Liver (tissue), 8 donors: ENCODE measurements at regions not wholly inside any gene's neighbourhood (a gene's known extent, or its start where the extent isn't known, plus 50 kb on each side); places are given as distances from the start of the nearest gene placed in this dataset.

ENCODE experiments used
- DNase-seq: peaks from one replicate; pipeline ENCODE4 v3.0.0-alpha.2; 2017; ENCODE audit warnings: low spot score
- H3K27ac ChIP-seq, 2 donors: one replicate each; pipeline ENCODE4 v1.7.0; 2013; ENCODE audit warnings: inconsistent platforms in 2 of 2, low read length in 2 of 2, control low read depth in 1 of 2, low read depth in 1 of 2, mild to moderate bottlenecking in 1 of 2
- H3K27me3 ChIP-seq, 4 donors: one replicate each; pipeline versions ENCODE4 v1.6.1 to v1.7.0; 2013; ENCODE audit warnings: low read length in 3 of 4, inconsistent platforms in 1 of 4, mild to moderate bottlenecking in 1 of 4, moderate library complexity in 1 of 4; ENCODE audit not compliant: control insufficient read depth in 4 of 4, insufficient read depth in 4 of 4
- H3K36me3 ChIP-seq, 4 donors: one replicate each; pipeline versions ENCODE4 v1.6.1 to v1.7.0; 2013; ENCODE audit warnings: low read length in 3 of 4, mild to moderate bottlenecking in 3 of 4, low read depth in 1 of 4, moderate library complexity in 1 of 4; ENCODE audit not compliant: control insufficient read depth in 4 of 4, insufficient read depth in 3 of 4
- H3K4me1 ChIP-seq, 4 donors: one replicate each; pipeline versions ENCODE4 v1.6.1 to v1.7.0; 2013; ENCODE audit warnings: low read length in 3 of 4, mild to moderate bottlenecking in 3 of 4, moderate library complexity in 1 of 4; ENCODE audit not compliant: control insufficient read depth in 4 of 4, insufficient read depth in 4 of 4
- H3K4me3 ChIP-seq, 3 donors: one replicate each; pipeline versions ENCODE4 v1.6.1 to v1.7.0; 2013; ENCODE audit warnings: low read length in 3 of 3, control low read depth in 1 of 3, low read depth in 1 of 3, mild to moderate bottlenecking in 1 of 3
- H3K9ac ChIP-seq, 2 donors: one replicate each; pipeline ENCODE4 v1.7.0; 2013; ENCODE audit warnings: low read length in 2 of 2, mild to moderate bottlenecking in 2 of 2, moderate library complexity in 2 of 2, control low read depth in 1 of 2, low read depth in 1 of 2
- H3K9me3 ChIP-seq, 4 donors: one replicate each; pipeline versions ENCODE4 v1.6.1 to v1.7.0; 2013; ENCODE audit warnings: low read length in 3 of 4; ENCODE audit not compliant: control insufficient read depth in 4 of 4
- EGR1 ChIP-seq, 2 donors: IDR thresholded peaks; 2 replicates each; pipeline ENCODE4 v1.6.1; 2016 to 2018; ENCODE audit warnings: antibody characterized with exemption in 2 of 2, low read depth in 2 of 2
- FOXA2 ChIP-seq: IDR thresholded peaks from 2 replicates; pipeline ENCODE4 v1.6.1; 2016; ENCODE audit warnings: antibody characterized with exemption
- GABPA ChIP-seq, 2 donors: IDR thresholded peaks in 1 of 2; conservative IDR thresholded peaks in 1 of 2; 2 replicates each; pipeline ENCODE4 v1.6.1; 2016; ENCODE audit warnings: antibody characterized with exemption in 2 of 2, mild to moderate bottlenecking in 1 of 2, moderate library complexity in 1 of 2
- HNF4A ChIP-seq, 2 donors: conservative IDR thresholded peaks; 2 replicates each; pipeline ENCODE4 v1.6.1; 2016; ENCODE audit warnings: antibody characterized with exemption in 2 of 2, mild to moderate bottlenecking in 2 of 2
- HNF4G ChIP-seq: IDR thresholded peaks from 2 replicates; pipeline ENCODE4 v1.6.1; 2016; ENCODE audit warnings: antibody characterized with exemption
- JUND ChIP-seq, 2 donors: IDR thresholded peaks; 2 replicates each; pipeline ENCODE4 v1.6.1; 2016; ENCODE audit warnings: antibody characterized with exemption in 2 of 2
- NR2F2 ChIP-seq: IDR thresholded peaks from 2 replicates; pipeline ENCODE4 v1.6.1; 2016; ENCODE audit warnings: antibody characterized with exemption
- RAD21 ChIP-seq, 2 donors: IDR thresholded peaks; 2 replicates each; pipeline ENCODE4 v1.6.1; 2016; ENCODE audit warnings: antibody characterized with exemption in 2 of 2, mild to moderate bottlenecking in 2 of 2
- RXRA ChIP-seq, 2 donors: IDR thresholded peaks; 2 replicates each; pipeline ENCODE4 v1.6.1; 2017 to 2018; ENCODE audit warnings: antibody characterized with exemption in 2 of 2, mild to moderate bottlenecking in 1 of 2
- SP1 ChIP-seq: IDR thresholded peaks from 2 replicates; pipeline ENCODE4 v1.6.1; 2018; ENCODE audit warnings: antibody characterized with exemption, mild to moderate bottlenecking
- TAF1 ChIP-seq: conservative IDR thresholded peaks from 2 replicates; pipeline ENCODE4 v1.6.1; 2016; ENCODE audit warnings: antibody characterized with exemption, mild to moderate bottlenecking
- YY1 ChIP-seq: IDR thresholded peaks from 2 replicates; pipeline ENCODE4 v1.6.1; 2016; ENCODE audit warnings: antibody characterized with exemption, mild to moderate bottlenecking
- WGBS: extraction: QIAGEN DNeasy Blood & Tissue Kit; methylation state at CpG from one replicate; pipeline ENCODE4 v1.1.7; 2013; 5-methylcytosine and 5-hydroxymethylcytosine counted together
- TF ChIP-seq, protein P1 (sequence below): IDR thresholded peaks from 2 replicates; pipeline ENCODE4 v1.6.1; 2016; ENCODE audit warnings: antibody characterized with exemption
- TF ChIP-seq, protein P2 (sequence below): IDR thresholded peaks from 2 replicates; pipeline ENCODE4 v1.6.1; 2016; ENCODE audit warnings: antibody characterized with exemption, mild to moderate bottlenecking
- TF ChIP-seq, protein P3 (sequence below): IDR thresholded peaks from 2 replicates; pipeline ENCODE4 v1.6.1; 2016; ENCODE audit warnings: antibody characterized with exemption
- TF ChIP-seq, protein P4 (sequence below): IDR thresholded peaks from 2 replicates; pipeline ENCODE4 v1.6.1; 2016; ENCODE audit warnings: antibody characterized with exemption
- TF ChIP-seq, protein P5 (sequence below): fragments of 150-350 bp; IDR thresholded peaks from 2 replicates; pipeline ENCODE4 v1.5.1; 2017; ENCODE audit warnings: improper control_type of control experiment, low read depth, low read length; ENCODE audit not compliant: missing input control
- donor health status: healthy.
- donor health status: healthy.
- donor health status: healthy.
- donor health status: healthy.
- donor health status: healthy.

DNA sequence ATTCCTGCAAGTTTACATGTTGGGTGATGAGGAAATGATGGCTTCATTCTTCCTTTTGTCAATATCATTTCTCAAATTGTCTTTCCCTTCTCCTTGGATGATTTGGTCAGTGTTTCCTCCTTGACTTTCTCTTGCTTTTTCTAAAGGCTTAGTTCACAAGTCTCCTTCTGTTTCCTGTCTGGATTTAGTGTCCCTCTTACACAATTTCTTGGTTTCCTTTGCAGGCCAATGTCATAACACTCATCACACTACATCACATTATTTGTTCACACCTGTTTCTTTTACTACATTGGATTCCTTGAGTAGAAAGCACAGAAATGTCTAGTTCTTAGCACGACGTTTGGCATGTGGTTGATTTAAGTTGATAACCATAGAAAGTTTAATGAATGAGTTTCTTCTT, 490.7 kb downstream of the TDRD3 start:
- no peaks in the 10 kb centered on the region for H3K27me3 ChIP-seq
- H3K9ac ChIP-seq: no peak overlapping the region
- no peaks in the 10 kb centered on the region for H3K9me3 ChIP-seq
- no peak overlapping the region for H3K27ac ChIP-seq
- no peak overlapping the region for H3K4me3 ChIP-seq
- no peaks in the 10 kb centered on the region for H3K36me3 ChIP-seq
- WGBS: 67% methylated on average over 2 of the region's 2 CpGs
- TF ChIP-seq NR2F2 (no peak), FOXA2 (no peak), JUND (IDR thresholded peaks at IDR 0.05) (no peak), EGR1 (IDR thresholded peaks at IDR 0.05; ENCODE audit: low read depth in 2 of 2) (no peak)
- TF ChIP-seq, protein P1, sequence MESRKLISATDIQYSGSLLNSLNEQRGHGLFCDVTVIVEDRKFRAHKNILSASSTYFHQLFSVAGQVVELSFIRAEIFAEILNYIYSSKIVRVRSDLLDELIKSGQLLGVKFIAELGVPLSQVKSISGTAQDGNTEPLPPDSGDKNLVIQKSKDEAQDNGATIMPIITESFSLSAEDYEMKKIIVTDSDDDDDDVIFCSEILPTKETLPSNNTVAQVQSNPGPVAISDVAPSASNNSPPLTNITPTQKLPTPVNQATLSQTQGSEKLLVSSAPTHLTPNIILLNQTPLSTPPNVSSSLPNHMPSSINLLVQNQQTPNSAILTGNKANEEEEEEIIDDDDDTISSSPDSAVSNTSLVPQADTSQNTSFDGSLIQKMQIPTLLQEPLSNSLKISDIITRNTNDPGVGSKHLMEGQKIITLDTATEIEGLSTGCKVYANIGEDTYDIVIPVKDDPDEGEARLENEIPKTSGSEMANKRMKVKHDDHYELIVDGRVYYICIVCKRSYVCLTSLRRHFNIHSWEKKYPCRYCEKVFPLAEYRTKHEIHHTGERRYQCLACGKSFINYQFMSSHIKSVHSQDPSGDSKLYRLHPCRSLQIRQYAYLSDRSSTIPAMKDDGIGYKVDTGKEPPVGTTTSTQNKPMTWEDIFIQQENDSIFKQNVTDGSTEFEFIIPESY: no peak
- TF ChIP-seq, protein P2, sequence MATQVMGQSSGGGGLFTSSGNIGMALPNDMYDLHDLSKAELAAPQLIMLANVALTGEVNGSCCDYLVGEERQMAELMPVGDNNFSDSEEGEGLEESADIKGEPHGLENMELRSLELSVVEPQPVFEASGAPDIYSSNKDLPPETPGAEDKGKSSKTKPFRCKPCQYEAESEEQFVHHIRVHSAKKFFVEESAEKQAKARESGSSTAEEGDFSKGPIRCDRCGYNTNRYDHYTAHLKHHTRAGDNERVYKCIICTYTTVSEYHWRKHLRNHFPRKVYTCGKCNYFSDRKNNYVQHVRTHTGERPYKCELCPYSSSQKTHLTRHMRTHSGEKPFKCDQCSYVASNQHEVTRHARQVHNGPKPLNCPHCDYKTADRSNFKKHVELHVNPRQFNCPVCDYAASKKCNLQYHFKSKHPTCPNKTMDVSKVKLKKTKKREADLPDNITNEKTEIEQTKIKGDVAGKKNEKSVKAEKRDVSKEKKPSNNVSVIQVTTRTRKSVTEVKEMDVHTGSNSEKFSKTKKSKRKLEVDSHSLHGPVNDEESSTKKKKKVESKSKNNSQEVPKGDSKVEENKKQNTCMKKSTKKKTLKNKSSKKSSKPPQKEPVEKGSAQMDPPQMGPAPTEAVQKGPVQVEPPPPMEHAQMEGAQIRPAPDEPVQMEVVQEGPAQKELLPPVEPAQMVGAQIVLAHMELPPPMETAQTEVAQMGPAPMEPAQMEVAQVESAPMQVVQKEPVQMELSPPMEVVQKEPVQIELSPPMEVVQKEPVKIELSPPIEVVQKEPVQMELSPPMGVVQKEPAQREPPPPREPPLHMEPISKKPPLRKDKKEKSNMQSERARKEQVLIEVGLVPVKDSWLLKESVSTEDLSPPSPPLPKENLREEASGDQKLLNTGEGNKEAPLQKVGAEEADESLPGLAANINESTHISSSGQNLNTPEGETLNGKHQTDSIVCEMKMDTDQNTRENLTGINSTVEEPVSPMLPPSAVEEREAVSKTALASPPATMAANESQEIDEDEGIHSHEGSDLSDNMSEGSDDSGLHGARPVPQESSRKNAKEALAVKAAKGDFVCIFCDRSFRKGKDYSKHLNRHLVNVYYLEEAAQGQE: no peak
- TF ChIP-seq, protein P3, sequence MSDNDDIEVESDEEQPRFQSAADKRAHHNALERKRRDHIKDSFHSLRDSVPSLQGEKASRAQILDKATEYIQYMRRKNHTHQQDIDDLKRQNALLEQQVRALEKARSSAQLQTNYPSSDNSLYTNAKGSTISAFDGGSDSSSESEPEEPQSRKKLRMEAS: no peak
- DNase-seq: no peak
- H3K4me1 ChIP-seq: no peaks in the 10 kb centered on the region

DNA sequence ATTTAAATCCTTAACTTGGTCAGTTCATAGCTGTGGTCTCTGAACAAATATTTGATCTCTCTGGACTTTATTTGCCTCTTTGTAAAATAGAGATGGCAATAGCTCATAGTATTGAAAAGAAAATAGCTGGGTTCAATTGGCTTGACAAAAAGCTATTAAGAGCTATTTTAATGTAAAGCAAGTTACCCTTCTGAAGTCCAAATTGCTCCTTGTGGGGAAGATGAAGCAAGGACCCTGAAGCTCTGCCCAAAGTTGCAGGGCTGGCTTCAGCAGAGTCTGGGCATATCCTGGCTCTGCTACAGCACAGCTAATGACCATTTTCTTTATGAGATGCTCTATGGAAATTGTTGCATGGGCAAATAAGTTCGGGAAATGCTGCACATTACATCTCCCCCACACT, 484.5 kb downstream of the TDRD3 start:
- no peak for DNase-seq
- 23% methylated on average over 1 of the region's 1 CpG for WGBS
- H3K27ac ChIP-seq: no peak overlapping the region
- H3K4me3 ChIP-seq: no peak overlapping the region
- no peaks in the 10 kb centered on the region for H3K4me1 ChIP-seq
- no peaks in the 10 kb centered on the region for H3K9me3 ChIP-seq
- H3K36me3 ChIP-seq: no peaks in the 10 kb centered on the region
- TF ChIP-seq HNF4A (conservative IDR thresholded peaks at IDR 0.05): no peak
- TF ChIP-seq, protein P3: no peak
- no peak for TF ChIP-seq HNF4G
- TF ChIP-seq, protein P1: no peak
- no peak overlapping the region for H3K9ac ChIP-seq
- H3K27me3 ChIP-seq: no peaks in the 10 kb centered on the region

DNA sequence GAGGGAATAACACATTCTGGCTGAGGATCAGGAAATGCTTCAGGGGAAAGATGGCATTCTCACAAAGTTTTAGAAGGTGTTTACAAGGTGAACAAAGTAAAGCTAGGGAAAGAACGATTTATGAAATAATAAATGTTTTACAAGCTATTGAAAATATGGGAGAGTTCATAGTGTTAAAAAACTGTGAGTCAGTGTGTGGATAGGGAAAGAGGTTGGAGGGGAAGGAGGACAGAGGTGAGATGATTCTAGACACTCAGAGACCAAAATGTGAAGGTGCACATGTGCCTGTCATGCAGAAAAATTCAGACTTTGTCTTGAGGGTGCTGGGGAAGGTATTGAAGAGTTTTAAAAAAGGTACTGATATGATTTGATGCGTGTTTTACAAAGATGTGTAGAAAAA, 476.1 kb downstream of the TDRD3 start:
- H3K27ac ChIP-seq: no peak overlapping the region
- no peaks in the 10 kb centered on the region for H3K4me1 ChIP-seq
- no peak for DNase-seq
- H3K4me3 ChIP-seq: no peak overlapping the region
- 53% methylated on average over 2 of the region's 2 CpGs for WGBS
- H3K27me3 ChIP-seq: no peaks in the 10 kb centered on the region
- H3K9me3 ChIP-seq: no peaks in the 10 kb centered on the region
- no peak overlapping the region for H3K9ac ChIP-seq
- no peaks in the 10 kb centered on the region for H3K36me3 ChIP-seq
- TF ChIP-seq, protein P4, sequence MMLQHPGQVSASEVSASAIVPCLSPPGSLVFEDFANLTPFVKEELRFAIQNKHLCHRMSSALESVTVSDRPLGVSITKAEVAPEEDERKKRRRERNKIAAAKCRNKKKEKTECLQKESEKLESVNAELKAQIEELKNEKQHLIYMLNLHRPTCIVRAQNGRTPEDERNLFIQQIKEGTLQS: no peak
- TF ChIP-seq TAF1 (no peak), GABPA (IDR thresholded peaks at IDR 0.05 in 1 of 2, conservative IDR thresholded peaks at IDR 0.05 in 1 of 2) (no peak), RXRA (IDR thresholded peaks at IDR 0.05) (no peak), YY1 (no peak), SP1 (no peak), JUND (IDR thresholded peaks at IDR 0.05) (no peak), RAD21 (IDR thresholded peaks at IDR 0.05) (no peak)
- TF ChIP-seq, protein P5, sequence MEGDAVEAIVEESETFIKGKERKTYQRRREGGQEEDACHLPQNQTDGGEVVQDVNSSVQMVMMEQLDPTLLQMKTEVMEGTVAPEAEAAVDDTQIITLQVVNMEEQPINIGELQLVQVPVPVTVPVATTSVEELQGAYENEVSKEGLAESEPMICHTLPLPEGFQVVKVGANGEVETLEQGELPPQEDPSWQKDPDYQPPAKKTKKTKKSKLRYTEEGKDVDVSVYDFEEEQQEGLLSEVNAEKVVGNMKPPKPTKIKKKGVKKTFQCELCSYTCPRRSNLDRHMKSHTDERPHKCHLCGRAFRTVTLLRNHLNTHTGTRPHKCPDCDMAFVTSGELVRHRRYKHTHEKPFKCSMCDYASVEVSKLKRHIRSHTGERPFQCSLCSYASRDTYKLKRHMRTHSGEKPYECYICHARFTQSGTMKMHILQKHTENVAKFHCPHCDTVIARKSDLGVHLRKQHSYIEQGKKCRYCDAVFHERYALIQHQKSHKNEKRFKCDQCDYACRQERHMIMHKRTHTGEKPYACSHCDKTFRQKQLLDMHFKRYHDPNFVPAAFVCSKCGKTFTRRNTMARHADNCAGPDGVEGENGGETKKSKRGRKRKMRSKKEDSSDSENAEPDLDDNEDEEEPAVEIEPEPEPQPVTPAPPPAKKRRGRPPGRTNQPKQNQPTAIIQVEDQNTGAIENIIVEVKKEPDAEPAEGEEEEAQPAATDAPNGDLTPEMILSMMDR: no peak
